ENCODE measurements at regions not wholly inside any gene's neighbourhood (a gene's known extent, or its start where the extent isn't known, plus 50 kb on each side); places are given as distances from the start of the nearest gene placed in this dataset.
"Not testable (repeated sequence)": the region's sequence is repeated elsewhere in the genome, so short reads cannot be mapped to it uniquely, and the experiment has no call there.

GRCh38 chr11:116698080-116698479 lies 74.7 kb downstream of the BUD13 start:
- DNase-seq (ENCODE audit: low spot score) = no peak

- no peak for DNase-seq (ENCODE audit: low spot score)
These were observed 75.1 kb downstream of the BUD13 start for GRCh38 chr11:116697639-116698038.

GRCh38 chr11:116697011-116697410 lies 75.8 kb downstream of the BUD13 start:
- no peak for DNase-seq (ENCODE audit: low spot score)

GRCh38 chr11:116696381-116696941 lies 76.3 kb downstream of the BUD13 start:
- DNase-seq (ENCODE audit: low spot score) = no peak

GRCh38 chr11:116695657-116696254 lies 77.0 kb downstream of the BUD13 start:
- DNase-seq (ENCODE audit: low spot score) = no peak

- no peak for DNase-seq (ENCODE audit: low spot score)
These were observed 77.8 kb downstream of the BUD13 start for GRCh38 chr11:116694815-116695590.

- DNase-seq (ENCODE audit: low spot score) = no peak
These were observed 78.5 kb downstream of the BUD13 start for GRCh38 chr11:116694349-116694725.

- DNase-seq (ENCODE audit: low spot score) = no peak
These were observed 79.0 kb downstream of the BUD13 start for GRCh38 chr11:116693593-116694348.

- DNase-seq (ENCODE audit: low spot score) = no peak
These were observed 79.7 kb downstream of the BUD13 start for GRCh38 chr11:116693102-116693570.

- DNase-seq (ENCODE audit: low spot score) = no peak
These were observed 80.3 kb downstream of the BUD13 start for GRCh38 chr11:116692318-116693101.

- peak; percentile 70 for DNase-seq (ENCODE audit: low spot score)
These were observed 81.0 kb downstream of the BUD13 start for GRCh38 chr11:116691771-116692177.

- DNase-seq (ENCODE audit: low spot score) = no peak
These were observed 82.2 kb downstream of the BUD13 start for GRCh38 chr11:116690611-116691010.

GRCh38 chr11:116689413-116690127 lies 83.2 kb downstream of the BUD13 start:
- DNase-seq (ENCODE audit: low spot score) = no peak

GRCh38 chr11:116688202-116688540 lies 84.6 kb downstream of the BUD13 start:
- no peak for DNase-seq (ENCODE audit: low spot score)

- DNase-seq (ENCODE audit: low spot score) = no peak
These were observed 85.2 kb downstream of the BUD13 start for GRCh38 chr11:116687458-116688201.

- DNase-seq (ENCODE audit: low spot score) = no peak
These were observed 85.9 kb downstream of the BUD13 start for GRCh38 chr11:116686866-116687265.

GRCh38 chr11:116683982-116684381 lies 88.8 kb downstream of the BUD13 start:
- DNase-seq (ENCODE audit: low spot score) = no peak

GRCh38 chr11:116680349-116681125 lies 92.2 kb downstream of the BUD13 start:
- DNase-seq (ENCODE audit: low spot score) = no peak

- no peak for DNase-seq (ENCODE audit: low spot score)
These were observed 93.9 kb downstream of the BUD13 start for GRCh38 chr11:116678887-116679286.

- DNase-seq (ENCODE audit: low spot score) = not testable (repeated sequence)
These were observed 105.5 kb downstream of the BUD13 start for GRCh38 chr11:116667318-116667717.

Measured in HuH-7.5 (cell line).